A673 (cell line): ENCODE measurements at regions not wholly inside any gene's neighbourhood (a gene's known extent, or its start where the extent isn't known, plus 50 kb on each side); places are given as distances from the start of the nearest gene placed in this dataset.

ENCODE experiments used
- BruUV-seq: library from RNA; stranded (reverse); fragments of 400-500 nt; replicated peaks from 2 replicates; lab custom pipeline; 2021; lab: Mats Ljungman, UMichigan
- CTCF ChIA-PET: fragments of 300-600 bp; sonication (Branson Sonifier 250); formaldehyde crosslinking; loops from one replicate; lab custom pipeline; 2022; ENCODE audit warnings: antibody characterized with exemption; lab: Charles Lee
- POLR2A ChIA-PET: fragments of 300-600 bp; sonication (Branson Sonifier 250); formaldehyde crosslinking; loops from one replicate; lab custom pipeline; 2022; ENCODE audit warnings: antibody characterized with exemption; ENCODE audit not compliant: low non-redundant PET; lab: Charles Lee
- DNase-seq: peaks from one replicate; pipeline ENCODE4 v3.0.0-alpha.2; 2015; ENCODE audit warnings: low spot score
- H3K27ac ChIP-seq: fragments of 200-600 bp; sonication (generic); 2 replicates; pipeline ENCODE4 v1.5.1; 2016; ENCODE audit warnings: mixed run types, low read depth, mild to moderate bottlenecking, mixed read lengths, antibody characterized with exemption, low read length; ENCODE audit not compliant: poor library complexity, severe bottlenecking
- H3K27me3 ChIP-seq: fragments of 200-600 bp; sonication (generic); replicated peaks from 2 replicates; pipeline ENCODE4 v1.6.1; 2017; ENCODE audit warnings: mixed run types, low read depth, mild to moderate bottlenecking, mixed read lengths, antibody characterized with exemption, low read length; ENCODE audit not compliant: insufficient read depth, poor library complexity
- H3K36me3 ChIP-seq: fragments of 200-600 bp; sonication (generic); 2 replicates; pipeline ENCODE4 v1.6.1; 2016; ENCODE audit warnings: mixed run types, mild to moderate bottlenecking, mixed read lengths, antibody characterized with exemption, low read length; ENCODE audit not compliant: insufficient read depth, poor library complexity, severe bottlenecking
- H3K4me1 ChIP-seq: fragments of 200-600 bp; sonication (generic); 2 replicates; pipeline ENCODE4 v1.6.1; 2017; ENCODE audit warnings: mixed run types, mild to moderate bottlenecking, mixed read lengths, antibody characterized with exemption, low read length; ENCODE audit not compliant: insufficient read depth, poor library complexity, severe bottlenecking
- H3K4me3 ChIP-seq: fragments of 200-600 bp; sonication (generic); 2 replicates; pipeline ENCODE4 v1.5.1; 2016; ENCODE audit warnings: low read depth, mixed run types, mild to moderate bottlenecking, mixed read lengths, low read length; ENCODE audit not compliant: poor library complexity, severe bottlenecking
- H3K9me3 ChIP-seq: fragments of 200-600 bp; sonication (generic); 2 replicates; pipeline ENCODE4 v1.6.1; 2016; ENCODE audit warnings: mixed run types, low read depth, mild to moderate bottlenecking, mixed read lengths, antibody characterized with exemption, low read length; ENCODE audit not compliant: poor library complexity, severe bottlenecking
- EZH2 ChIP-seq: fragments of 200-600 bp; sonication (generic); IDR thresholded peaks from 2 replicates; pipeline ENCODE4 v1.6.1; 2017; ENCODE audit warnings: borderline replicate concordance, low read depth, mild to moderate bottlenecking, mixed read lengths, antibody characterized with exemption, low read length; ENCODE audit not compliant: poor library complexity, severe bottlenecking
- intact Hi-C: fragments of 100-400 bp; cut with micrococcal nuclease; formaldehyde crosslinking; loops from one replicate; pipeline ENCODE4 v1.10.0; 2022; ENCODE audit not compliant: unreplicated experiment
- TF ChIP-seq, protein P1 (sequence below): fragments of 300-800, 200-600 bp; sonication (generic); conservative IDR thresholded peaks from 2 replicates; pipeline ENCODE4 v1.5.1; 2017; ENCODE audit warnings: low read depth, mild to moderate bottlenecking, antibody characterized with exemption, low read length, moderate library complexity, mixed read lengths

DNA sequence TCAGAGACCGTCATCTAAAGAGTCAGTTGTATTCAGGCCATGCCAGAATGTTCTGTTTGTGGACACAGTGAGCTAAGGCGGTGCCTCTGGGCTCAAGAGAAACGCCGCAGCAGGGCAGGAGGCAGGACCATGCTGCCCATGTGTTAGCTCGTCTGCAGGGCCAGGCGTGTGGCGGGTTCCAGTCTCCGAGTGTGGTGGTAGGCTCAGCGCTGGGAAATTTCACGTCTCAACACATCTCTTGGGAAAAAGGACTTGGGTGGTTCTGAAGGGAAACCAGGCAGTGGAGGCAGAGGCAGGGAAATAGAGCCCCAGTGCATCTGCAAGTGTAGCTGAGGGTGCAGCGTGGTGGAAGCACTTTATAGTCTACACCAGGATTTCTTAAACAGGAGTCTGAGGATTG lies 56.9 kb upstream of the TAGAP start:
- no peak overlapping the region for H3K4me3 ChIP-seq
- ChIA-PET POLR2A (no interaction called here), CTCF (interaction anchor here (0.7 kb wide), 1 partner anchor 411 kb away, joined by 6 read pairs; no protein-coding TSS in a partner anchor)
- no peaks in the 10 kb centered on the region for H3K27me3 ChIP-seq
- BruUV-seq, result no TSS peak
- H3K36me3 ChIP-seq, result no peaks in the 10 kb centered on the region
- H3K27ac ChIP-seq, result no peak overlapping the region
- no peaks in the 10 kb centered on the region for H3K9me3 ChIP-seq
- no peak for DNase-seq
- intact Hi-C loops, result loop anchor here (2.0 to 10.0 kb wide), 2 partner anchors 93 to 397 kb away; no protein-coding TSS in a partner anchor
- TF ChIP-seq EZH2, result no peak
- TF ChIP-seq, protein P1, sequence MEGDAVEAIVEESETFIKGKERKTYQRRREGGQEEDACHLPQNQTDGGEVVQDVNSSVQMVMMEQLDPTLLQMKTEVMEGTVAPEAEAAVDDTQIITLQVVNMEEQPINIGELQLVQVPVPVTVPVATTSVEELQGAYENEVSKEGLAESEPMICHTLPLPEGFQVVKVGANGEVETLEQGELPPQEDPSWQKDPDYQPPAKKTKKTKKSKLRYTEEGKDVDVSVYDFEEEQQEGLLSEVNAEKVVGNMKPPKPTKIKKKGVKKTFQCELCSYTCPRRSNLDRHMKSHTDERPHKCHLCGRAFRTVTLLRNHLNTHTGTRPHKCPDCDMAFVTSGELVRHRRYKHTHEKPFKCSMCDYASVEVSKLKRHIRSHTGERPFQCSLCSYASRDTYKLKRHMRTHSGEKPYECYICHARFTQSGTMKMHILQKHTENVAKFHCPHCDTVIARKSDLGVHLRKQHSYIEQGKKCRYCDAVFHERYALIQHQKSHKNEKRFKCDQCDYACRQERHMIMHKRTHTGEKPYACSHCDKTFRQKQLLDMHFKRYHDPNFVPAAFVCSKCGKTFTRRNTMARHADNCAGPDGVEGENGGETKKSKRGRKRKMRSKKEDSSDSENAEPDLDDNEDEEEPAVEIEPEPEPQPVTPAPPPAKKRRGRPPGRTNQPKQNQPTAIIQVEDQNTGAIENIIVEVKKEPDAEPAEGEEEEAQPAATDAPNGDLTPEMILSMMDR, result no peak
- H3K4me1 ChIP-seq, result no peaks in the 10 kb centered on the region

DNA sequence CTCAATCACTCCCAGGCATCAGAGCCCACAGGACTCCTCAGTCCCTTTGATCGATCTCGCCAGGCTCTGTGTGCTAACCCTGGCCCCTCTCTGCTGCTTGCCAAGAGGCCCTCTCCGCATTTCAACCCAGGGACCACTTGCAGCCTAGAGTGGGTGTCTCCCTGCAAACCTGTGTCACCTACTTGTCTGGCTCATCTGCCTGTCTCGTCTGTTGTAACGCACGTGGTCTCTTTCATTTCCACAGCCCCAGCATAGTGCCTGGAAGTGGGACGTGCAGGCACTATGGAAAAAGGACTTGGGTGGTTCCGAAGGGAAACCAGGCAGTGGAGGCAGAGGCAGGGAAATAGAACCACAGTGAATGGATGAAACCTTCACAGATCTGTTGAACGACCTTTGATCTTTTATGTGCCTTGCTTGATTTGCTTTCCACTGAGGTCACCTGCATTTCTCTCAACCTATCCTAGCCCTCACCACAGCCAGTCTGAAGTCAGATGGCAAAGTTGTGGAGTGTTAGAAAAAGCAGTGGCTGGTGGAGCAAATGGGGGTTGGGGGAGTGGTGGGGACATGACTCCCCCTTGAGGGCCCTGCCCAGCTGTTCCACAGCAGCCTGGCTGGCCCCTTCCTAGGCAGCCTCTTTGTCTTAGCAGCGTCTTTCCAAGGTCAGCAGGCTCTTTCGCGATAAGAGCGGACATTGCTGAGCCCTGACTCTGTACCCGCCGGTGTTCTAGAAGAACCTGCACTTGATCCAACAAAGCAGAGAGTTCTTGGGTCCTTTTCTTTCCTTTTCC lies 55.8 kb upstream of the TAGAP start:
- H3K36me3 ChIP-seq, result no peaks in the 10 kb centered on the region
- no peak overlapping the region for H3K27ac ChIP-seq
- no peak for TF ChIP-seq EZH2
- TF ChIP-seq, protein P1, result no peak
- H3K4me3 ChIP-seq, result no peak overlapping the region
- ChIA-PET POLR2A (no interaction called here), CTCF (no interaction called here)
- intact Hi-C loops, result loop anchor here (10.0 kb wide), 1 partner anchor 396 kb away; no protein-coding TSS in a partner anchor
- H3K27me3 ChIP-seq, result no peaks in the 10 kb centered on the region
- H3K4me1 ChIP-seq, result no peaks in the 10 kb centered on the region
- DNase-seq, result no peak
- no TSS peak for BruUV-seq
- no peaks in the 10 kb centered on the region for H3K9me3 ChIP-seq

DNA sequence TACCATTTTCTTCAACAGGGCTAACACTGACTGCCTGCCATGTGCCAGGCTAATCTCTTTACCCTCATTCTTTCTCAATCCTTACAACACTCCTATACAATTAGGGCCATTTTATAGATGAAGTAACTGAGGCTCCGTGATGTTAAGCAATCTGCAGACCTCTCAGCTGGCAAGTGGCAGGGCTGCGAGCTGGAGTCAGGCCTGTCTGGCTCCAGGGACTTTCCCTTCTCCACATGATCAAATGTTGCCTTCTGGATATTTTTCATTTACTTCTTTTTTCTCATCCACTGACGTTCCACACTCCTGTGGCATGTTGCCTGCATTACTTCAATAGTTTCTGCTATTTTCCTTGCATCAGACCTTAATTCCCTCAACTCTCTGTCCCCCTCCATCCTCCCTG lies 55.2 kb upstream of the TAGAP start:
- CTCF ChIA-PET, result no interaction called here
- Histone ChIP-seq H3K27me3 (no peaks in the 10 kb centered on the region), H3K9me3 (no peaks in the 10 kb centered on the region), H3K27ac (no peak overlapping the region), H3K36me3 (no peaks in the 10 kb centered on the region), H3K4me3 (no peak overlapping the region), H3K4me1 (no peaks in the 10 kb centered on the region)
- POLR2A ChIA-PET, result no interaction called here
- no TSS peak for BruUV-seq
- TF ChIP-seq, protein P1, result no peak
- no peak for TF ChIP-seq EZH2
- no peak for DNase-seq
- intact Hi-C loops, result loop anchor here (10.0 kb wide), 1 partner anchor 395 kb away; no protein-coding TSS in a partner anchor
